Activated CD4-positive, alpha-beta T cell treated with anti-CD3 and anti-CD28 coated beads for 1 hour (primary cell): ENCODE measurements at regions not wholly inside any gene's neighbourhood (a gene's known extent, or its start where the extent isn't known, plus 50 kb on each side); places are given as distances from the start of the nearest gene placed in this dataset.

ENCODE experiments used
- DNase-seq: peaks from one replicate; pipeline ENCODE4 v3.0.0-alpha.2; 2020

DNA sequence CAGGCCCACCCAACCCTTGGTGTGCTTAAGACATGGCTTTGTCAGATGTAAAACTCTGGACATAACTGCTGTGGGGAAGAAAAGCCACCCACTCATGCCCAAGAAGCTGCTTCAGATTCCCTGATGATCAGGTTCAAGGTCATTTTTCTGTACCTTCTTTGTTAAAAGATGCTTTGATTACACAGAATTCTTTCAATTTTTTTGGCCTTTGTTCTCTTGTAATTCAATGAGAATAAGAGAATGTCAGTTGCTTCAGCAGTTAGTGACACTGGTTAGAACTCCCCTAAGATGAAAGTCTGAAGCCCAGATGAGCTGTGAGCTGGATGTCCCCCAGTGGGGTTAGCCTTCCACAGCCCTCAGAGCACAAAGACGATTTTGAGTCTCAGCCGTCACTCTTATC lies 152.7 kb downstream of the CHRM3 start:
- DNase-seq: no peak

DNA sequence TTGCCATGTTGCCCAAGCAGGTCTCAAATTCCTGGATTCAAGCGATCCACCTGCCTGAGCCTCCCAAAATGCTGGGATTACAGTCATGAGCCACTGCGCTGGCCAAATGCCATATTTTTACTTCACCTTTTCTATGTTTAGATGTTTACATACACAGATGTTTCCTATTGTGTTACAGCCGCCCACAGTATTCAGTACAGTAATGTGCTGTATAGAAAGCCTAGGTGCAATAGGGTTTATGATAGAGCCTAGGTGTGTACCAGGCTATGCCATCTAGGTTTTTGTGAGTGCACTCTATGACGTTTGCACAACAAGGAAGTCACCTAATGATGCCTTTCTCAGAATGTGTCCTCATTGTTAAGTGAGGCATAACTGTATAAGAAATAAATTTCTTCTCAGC lies 153.4 kb downstream of the CHRM3 start:
- no peak for DNase-seq

DNA sequence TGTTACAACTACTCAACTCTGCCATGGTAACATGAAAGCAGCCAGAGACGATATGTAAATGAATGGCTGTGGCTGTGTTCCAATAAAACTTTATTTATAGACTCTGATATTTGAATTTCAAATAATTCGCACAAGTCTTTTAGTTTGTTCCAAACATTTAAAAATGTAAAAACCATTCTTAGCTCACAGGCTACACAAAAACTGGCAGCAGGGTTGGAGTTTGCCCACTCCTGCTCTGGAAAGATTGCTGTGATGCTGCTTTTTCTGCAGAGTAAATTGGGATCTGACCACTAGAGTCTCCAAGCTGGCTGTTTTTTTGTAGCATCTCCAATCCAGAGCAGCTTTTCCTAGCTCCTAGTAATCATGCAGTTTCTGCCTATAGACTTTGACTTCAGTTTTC lies 157.5 kb downstream of the CHRM3 start:
- DNase-seq: no peak

DNA sequence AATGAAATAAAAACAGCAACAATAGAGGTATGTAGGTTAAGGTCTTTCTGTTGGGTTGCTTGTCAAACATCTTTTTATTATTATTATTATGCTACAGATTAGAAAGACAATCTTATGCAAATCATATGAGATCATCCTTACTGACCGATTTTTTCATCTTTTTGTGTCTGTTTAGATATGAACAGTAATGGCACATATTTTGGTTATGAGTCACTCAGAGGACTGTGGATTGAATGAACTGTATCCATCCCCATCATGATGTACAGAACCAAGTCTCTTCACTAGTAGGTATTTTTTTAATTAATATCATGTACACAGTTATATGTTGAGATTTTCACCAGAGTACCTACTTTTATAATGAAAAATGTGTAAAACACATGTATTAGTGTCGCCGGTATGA lies 159.1 kb downstream of the CHRM3 start:
- no peak for DNase-seq

DNA sequence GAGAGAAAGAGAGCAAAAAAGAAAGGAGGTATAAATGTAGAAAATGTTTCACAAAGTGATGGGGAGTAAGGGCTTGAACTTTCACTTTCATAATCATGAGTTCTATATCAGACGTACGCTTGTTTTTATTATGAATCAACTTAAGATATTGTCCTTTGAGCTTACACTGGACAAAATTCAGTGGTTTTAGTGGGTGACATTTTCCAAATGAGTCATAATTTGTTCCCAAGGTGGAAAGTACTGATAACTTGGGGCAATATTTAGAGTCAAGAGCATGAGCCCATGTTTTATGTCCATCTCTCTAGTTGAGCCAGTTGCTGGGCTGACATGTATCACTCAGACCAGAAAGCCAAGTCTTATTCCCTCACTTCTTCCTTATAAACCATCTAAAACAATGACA lies 161.6 kb downstream of the CHRM3 start:
- no peak for DNase-seq

DNA sequence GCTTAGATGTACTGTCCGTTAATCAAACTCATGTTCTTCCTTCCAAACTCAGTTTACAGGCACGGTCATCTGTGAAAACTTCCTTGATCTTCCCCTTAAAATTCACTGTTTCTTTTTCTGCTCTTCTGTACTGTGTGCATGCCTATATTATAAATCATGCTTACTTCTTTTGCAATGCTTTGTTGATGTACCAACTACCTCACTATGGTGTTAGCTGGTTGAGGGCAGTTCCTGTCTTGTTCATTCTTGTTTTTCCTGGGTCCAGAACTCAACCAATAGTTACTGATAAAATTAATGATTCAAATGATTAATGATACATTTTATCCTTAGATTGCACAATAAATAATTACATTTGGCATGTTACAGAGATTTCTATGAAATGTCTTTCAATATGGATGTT lies 163.8 kb downstream of the CHRM3 start:
- DNase-seq: no peak

DNA sequence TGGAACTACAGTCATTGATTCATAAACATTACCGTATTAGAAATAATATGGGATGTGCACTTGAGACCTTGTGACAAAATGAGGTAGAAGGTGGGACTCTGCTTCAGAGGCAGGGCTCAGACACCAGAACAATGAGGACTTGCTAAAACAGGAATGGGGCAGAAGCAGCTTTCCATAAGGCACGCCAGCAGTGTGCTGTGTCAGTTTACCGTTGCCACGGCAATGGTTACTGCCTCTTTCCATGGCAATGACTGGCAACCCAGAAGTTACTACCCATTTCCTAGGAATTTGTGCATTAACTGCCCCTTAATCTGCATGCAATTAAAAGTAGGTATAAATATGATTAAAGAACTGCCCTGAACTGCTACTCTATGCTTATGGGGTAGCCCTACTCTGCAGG lies 169.0 kb downstream of the CHRM3 start:
- DNase-seq: no peak

DNA sequence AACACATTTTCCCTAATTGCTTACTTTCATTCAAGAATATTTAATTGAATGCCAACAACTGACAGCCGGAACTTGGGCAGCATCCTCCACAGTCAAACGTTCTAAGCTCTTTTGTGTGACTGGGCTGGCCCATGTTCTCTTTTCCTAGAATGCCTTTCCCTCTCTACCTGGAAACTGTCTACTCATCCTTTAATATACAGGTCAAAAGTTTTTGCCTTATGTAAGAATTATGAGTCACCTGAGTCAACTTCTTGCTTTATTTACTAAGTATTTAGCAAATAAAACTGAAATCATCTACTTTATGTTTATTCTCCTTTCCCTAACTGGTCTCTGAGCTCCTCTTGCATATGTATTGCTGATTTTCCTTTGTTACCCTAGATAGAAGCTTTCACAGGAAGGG lies 172.2 kb downstream of the CHRM3 start:
- DNase-seq: no peak

DNA sequence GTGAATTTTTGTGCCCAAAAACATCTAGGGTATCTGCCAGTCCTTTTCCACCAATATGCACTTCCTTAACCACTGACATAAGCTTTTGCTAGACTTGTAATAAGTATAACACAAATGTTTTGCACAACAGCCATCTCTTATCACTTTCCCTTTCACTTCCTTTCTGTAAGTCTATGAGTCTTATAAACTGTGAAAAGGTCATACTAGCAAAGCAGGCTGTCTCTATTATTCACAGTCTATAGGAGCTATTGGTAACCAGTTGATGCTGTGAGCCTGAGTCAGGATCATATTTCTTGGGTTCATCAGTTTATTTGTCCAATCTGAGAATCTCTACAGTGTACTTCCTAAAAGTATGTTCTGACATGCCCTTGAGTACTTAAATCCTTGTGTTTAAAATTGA lies 172.6 kb downstream of the CHRM3 start:
- DNase-seq: no peak

DNA sequence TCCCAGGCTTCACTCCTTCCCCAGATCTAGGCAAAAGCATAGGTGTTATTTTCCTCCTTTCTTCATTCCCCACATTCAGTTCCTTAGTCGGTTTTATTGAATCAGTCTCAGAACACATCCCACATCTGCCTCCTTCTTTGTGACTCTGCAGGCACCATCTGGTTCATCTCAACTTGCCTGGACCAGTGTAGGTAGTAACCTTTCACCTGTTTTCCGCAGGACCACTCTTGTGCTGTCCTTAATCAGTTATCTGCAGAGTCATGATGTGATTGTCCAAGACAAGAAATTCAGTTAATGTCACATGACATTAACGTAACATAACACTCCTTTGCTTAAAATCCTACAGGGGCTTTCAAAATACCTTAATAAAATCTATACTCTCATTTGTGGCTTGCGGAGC lies 174.6 kb downstream of the CHRM3 start:
- DNase-seq: no peak

DNA sequence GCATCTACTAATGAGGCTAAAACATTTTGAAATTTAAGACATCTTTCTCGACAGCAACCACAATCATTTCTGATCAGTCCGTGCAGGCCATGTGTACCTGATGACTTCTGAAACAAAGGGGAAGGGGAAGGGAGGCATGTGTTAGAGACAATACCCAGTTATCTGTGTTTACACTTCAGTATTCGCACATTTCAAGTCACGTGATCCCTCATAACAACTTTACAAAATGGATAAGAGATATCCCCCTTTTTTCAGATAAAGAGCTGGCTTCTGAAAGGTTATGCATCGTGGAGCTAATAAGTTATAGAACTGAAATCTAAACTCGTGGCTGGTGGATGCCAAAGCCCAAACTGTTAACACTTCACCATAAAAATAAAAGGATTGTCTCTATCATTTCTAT lies 175.7 kb downstream of the CHRM3 start:
- no peak for DNase-seq

DNA sequence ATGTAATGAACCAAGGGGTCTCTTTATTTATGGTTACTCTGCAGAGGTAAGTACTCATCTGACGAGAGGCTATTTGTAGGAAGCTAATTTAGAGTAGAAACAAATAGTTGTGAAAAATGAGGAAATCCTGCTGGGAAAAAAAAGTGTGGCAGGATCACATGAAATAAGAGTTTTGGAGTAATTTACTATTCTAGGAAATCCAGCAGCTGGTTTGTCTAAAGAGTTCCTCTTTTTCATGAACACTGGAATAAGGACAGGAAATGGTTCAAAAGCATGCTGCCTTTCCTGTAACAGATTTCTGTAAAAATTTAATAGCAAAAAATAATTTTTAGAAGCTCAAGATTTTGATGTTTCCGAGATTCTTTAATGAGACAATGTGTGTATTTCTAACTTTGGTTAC lies 177.3 kb downstream of the CHRM3 start:
- no peak for DNase-seq

DNA sequence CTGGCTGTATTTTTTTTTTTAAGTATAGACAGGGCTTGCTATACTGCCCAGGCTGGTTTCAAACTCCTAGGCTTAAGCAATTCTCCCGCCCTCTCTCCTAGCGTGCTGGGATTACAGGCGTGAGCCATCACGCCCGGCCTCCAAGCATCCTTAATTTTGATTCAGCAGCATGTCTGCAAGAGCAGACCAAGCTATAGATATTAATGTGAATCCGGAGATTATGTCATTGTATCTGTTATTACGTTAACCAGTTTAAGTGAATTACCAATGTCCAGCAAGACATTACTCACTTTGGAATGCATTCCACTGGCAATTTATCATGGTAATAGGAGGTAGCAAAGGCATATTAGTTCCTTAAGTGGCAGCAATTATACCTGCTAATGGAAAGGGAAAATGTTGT lies 179.7 kb downstream of the CHRM3 start:
- no peak for DNase-seq

DNA sequence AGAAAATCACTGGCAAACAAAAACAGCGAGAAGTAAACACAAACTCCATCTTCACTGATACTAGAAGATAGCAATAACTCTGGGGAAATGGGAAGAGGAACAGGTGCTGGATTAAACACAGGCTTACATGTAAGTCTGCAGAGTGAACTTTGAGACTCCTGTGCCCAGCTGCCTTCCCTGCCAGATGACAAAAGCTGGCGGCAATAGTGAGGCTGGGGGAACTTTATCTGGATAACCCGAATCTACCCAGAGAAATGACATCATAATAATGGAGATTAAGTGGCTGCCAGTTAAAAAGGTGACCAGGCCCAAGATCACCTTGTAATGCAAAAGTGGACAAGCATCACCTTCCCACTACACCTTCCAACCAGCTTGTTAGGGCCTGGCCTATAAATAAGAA lies 184.5 kb downstream of the CHRM3 start:
- DNase-seq: no peak

DNA sequence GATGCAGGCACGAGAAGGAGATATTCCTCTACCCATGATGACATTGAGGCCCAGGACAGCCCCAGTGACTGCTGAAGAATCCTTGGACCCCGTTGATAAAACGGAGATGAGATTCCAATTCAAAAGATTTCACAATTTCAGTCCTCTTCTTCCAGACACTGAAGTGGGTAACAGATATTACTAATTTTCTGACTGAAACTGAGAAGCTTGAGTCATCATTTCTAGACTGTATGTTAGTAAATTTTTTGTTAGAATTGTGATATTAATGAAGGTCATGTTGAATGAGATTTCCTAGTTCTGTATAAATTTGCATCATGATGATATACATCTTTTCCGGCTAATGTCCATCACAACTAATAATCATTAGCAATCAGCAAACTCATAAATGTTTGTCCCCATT lies 185.8 kb downstream of the CHRM3 start:
- no peak for DNase-seq

DNA sequence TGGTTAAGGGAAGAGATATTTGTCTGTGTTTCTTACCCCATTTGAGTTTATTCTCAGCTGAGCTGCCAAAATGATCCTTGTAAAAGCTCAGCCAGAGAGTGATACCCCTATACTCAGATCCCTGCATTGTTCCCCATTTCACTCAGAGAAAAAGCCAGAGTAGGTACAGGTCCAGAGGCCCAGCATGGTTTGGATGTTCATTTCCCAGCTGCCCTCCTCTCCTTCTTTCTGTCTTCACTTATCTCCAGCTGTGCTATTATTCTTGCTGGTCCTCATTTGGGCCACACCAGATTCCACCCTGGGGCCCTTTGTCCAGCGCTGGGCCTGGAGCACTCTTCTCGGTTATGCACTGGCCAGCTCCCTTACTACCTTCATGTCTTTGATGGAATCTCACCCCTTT lies 187.7 kb downstream of the CHRM3 start:
- no peak for DNase-seq

DNA sequence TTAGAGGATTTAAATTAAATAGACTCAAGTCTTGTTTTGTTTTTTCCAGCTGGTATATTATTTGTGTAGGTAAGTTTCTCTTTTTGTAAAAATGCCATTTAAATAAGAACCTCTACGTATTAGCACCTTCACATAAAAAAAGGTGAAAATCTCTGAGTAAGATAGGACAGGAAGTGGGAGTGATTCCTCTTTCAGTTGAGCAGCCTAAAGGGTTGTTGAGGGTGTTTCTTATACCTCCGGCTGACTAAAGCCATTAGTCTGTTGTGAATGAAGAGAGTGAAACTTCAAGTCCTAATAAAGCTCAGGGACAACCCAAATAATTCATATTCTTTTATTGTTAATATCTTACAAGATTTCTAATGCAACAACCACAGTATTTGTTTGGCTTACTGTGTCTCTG lies 188.7 kb downstream of the CHRM3 start:
- DNase-seq: no peak

DNA sequence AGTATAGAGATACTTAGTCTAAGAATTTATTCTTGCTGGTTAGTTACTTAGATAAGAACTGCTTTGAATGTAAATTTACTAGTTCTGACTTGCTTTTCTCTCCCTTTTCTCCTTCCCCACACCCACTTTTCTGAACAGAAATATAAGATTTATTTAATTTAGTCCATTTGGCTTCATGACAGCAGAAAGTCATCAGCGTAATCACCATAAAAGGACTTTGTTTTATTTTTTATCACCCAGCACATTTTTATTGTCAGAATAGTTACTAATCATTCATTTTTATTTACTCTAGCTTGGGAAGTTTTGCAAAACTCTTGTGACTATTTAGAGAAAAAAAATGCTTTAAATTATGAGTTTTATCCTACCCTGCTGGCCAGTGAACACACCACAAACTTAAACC lies 197.2 kb downstream of the CHRM3 start:
- DNase-seq: no peak

DNA sequence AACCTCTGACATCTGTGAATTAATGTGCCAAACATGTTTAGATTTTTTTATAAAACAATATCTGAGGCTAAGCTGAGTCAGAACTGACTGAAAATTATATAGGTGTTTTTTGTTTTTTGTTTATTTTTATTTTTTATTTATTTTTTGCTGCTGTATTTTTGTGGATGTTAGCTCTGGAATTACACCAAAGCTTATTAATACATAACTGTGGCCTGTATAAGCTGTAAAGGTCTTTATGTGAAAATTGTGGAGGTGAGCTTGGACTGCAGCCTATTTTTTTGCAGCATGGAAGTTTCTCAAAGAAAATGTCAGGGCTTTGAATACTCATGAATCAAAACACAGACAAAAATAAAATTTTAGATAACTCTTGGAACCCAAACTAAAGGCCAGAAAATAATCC lies 199.8 kb downstream of the CHRM3 start:
- DNase-seq: no peak

DNA sequence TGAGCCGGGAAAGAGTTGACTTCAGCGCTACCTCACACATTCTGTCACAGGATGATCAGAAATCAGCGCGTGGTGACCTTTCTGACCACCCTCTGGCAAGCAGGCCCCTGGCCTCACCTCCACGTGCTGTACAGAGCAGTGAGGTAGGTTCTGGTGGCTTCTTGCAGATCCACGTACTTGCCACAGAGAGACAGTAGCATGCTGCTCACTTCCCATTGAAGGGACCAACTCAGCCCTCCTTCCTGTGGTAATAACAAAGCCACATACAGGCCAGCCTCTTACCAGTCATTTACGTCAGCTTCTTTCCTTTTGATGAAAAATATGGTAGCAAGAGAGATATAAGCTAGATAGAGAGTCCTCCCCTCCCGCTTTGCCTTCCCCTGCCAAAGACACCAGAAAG lies 200.7 kb downstream of the CHRM3 start:
- DNase-seq: no peak

DNA sequence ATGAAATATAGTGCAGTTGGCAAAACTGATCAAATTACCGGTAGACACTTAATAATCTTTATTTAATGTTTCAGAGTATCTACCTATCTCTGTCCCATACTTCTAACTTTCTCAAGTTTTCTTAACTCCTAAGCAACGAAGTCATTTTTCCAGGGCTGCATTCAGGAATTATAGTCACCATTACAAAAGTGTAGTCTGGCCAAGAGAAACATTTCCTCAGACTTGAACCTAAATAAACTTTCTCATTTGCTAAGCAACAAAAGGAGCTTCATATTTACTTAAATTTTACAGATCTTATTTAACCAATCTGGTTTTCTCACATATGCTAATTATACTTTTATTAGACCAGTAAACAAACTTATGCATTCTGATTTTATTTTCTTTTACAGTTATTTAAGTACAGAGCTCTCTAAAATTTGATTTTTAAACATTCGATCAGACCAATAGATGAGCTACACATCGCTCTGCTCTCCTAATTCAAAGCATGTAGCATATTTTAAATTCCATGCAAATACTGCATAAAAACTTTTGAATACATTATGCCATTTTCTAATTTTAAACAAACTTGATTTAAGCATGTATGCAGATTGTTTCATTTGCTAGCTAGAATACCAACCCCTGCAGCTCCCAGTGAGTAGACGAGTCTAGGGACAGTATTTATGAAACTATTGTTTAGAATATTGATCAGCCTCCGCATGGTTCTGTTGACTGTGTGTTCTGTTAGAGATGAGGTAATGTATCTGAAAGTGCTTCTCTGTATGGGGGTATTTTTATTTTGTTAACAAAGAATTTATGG lies 201.4 kb downstream of the CHRM3 start:
- no peak for DNase-seq

DNA sequence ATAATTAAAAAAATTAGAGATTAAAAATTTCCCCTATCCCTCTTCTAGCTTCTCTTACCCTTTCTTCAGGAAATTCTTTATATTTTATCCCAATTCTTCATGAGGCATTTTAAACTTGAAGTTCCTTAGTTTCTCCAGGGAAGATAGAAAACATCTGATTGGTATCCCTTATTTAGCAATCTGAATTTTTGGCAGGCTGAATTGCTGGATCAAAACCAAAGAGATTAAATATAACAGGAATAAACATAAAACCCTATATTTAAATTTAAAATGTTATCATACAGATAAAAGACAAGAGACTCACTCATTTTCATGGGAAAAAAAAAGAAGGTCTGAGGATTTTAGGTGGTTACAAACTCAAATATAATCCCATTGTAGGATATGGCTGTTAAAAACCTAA lies 204.2 kb downstream of the CHRM3 start:
- no peak for DNase-seq

DNA sequence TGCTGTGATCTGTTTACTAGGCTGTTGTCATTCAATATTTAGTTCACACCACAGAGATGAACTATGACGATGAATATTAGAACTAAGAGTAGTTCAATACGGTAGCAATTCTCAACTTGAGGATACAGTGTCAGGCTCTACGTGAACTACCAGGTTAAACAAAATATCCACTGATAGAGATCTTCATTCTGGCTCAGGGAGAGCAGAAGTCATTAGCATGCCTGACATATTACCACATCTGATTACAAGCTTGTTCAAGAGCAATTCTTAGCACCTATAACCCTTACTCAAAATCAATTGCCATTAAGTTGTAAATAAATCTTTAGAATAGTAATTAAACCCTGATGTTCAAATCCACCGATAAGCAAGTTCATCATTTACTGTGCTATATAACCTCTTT lies 207.2 kb downstream of the CHRM3 start:
- DNase-seq: no peak

DNA sequence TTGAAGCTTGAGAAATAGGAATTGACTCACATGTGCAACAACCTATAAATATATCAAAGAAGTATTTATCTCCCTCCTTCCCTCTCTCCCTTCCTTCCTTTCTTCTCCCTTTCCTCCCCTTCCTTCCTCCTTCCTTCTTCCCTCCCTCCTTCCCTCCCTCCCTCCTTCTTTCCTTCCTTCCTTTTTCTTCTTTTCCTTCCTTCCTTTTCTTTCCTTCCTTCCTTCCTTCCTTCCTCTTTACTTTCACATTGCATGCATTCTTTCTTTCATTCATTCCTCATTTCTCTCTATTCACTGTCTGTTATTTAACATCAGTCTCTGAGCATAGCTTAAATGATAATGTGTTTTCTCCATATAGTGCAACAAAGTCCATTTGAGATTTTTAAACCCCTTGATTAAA lies 214.2 kb downstream of the CHRM3 start:
- DNase-seq: no peak

DNA sequence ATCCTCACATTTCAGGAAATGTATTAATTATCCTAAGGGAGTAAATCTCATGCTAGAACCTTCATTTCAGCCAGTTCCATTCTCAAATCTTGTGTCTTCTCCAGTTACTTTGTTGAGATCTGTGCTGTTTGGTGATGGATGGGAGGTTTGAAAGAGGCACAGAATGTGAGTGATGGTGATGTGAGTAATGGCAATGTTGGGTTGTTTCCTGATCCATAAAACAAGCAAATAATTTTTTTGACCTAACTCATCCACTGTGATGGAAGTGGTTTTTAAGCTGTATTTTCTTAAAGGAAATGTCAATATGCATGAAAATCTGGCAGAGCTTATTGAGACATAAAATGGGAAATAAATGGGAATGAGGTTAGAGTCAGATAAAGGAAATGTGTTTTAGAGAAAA lies 214.7 kb downstream of the CHRM3 start:
- DNase-seq: no peak

DNA sequence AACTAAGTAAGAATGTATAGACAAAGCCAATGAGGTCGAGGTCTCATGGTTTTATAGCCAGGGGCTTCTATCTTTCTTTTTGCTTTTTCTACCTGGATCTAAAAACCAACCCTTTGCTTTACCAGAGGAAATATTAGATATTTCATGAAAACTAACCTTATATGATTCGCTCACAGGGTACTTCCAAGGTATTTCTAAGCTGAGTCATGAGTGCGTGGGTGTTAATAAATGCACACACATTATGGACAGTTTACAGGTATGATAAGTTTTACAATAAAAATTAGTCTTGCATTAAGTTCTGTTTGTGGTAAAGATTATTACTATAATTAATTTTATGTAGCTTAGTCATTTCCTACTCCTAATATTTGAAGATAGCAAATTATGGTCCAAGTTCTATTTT lies 217.2 kb downstream of the CHRM3 start:
- no peak for DNase-seq
